ENCODE measurements at regions not wholly inside any gene's neighbourhood (a gene's known extent, or its start where the extent isn't known, plus 50 kb on each side); places are given as distances from the start of the nearest gene placed in this dataset.

GRCh38 chr18:73697353-73697752 is 450.3 kb downstream of the FBXO15 start:
- TF ChIP-seq CTCF (IDR thresholded peaks at IDR 0.05) (no peak), POLR2A (IDR thresholded peaks at IDR 0.05) (no peak)

All from thyroid gland (tissue), 4 donors.